ENCODE measurements at regions not wholly inside any gene's neighbourhood (a gene's known extent, or its start where the extent isn't known, plus 50 kb on each side); places are given as distances from the start of the nearest gene placed in this dataset.

GRCh38 chr2:15860051-15860663 lies 80.2 kb upstream of the MYCN start:
- TF ChIP-seq CTCF (IDR thresholded peaks at IDR 0.05 in 4 of 5, conservative IDR thresholded peaks at IDR 0.05 in 1 of 5): no peak
- no peak for TF ChIP-seq POLR2A (IDR thresholded peaks at IDR 0.05)
